ENCODE measurements at regions not wholly inside any gene's neighbourhood (a gene's known extent, or its start where the extent isn't known, plus 50 kb on each side); places are given as distances from the start of the nearest gene placed in this dataset.

- TF ChIP-seq CTCF (IDR thresholded peaks at IDR 0.05; ENCODE audit: control extremely low read depth in 1 of 3, insufficient read depth in 1 of 3, low read depth in 1 of 3, low read length in 3 of 3) (no peak), EZH2 (IDR thresholded peaks at IDR 0.05; ENCODE audit: low read depth, low read length, severe bottlenecking) (no peak), SP1 (IDR thresholded peaks at IDR 0.05; ENCODE audit: low read depth, low read length) (no peak), RNF2 (IDR thresholded peaks at IDR 0.05; ENCODE audit: borderline replicate concordance, low read depth, low read length, missing control alignments, poor library complexity, severe bottlenecking) (no peak), EP300 (IDR thresholded peaks at IDR 0.05; ENCODE audit: borderline replicate concordance in 1 of 2, low read depth in 2 of 2, low read length in 2 of 2) (no peak)
These were observed 246.2 kb downstream of the SEC23A start for GRCh38 chr14:38856798-38857197.

Measured in H1 (cell line).